ENCODE measurements at regions not wholly inside any gene's neighbourhood (a gene's known extent, or its start where the extent isn't known, plus 50 kb on each side); places are given as distances from the start of the nearest gene placed in this dataset.
A peak's percentile ranks its signal among the peaks of the same experiment; 100 is the strongest.
"Not testable (repeated sequence)": the region's sequence is repeated elsewhere in the genome, so short reads cannot be mapped to it uniquely, and the experiment has no call there.

- H3K4me1 ChIP-seq (ENCODE audit: insufficient read depth, low read length, poor library complexity, severe bottlenecking): no peaks in the 10 kb centered on the region
- no peaks in the 10 kb centered on the region for H3K36me3 ChIP-seq (ENCODE audit: insufficient read depth, low read length, poor library complexity, severe bottlenecking)
- intact Hi-C loops (cut with micrococcal nuclease; ENCODE audit: unreplicated experiment): no loop called here
- ChIA-PET CTCF (no interaction called here), POLR2A (ENCODE audit: low non-redundant PET) (no interaction called here)
- no peaks in the 10 kb centered on the region for H3K9me3 ChIP-seq (ENCODE audit: low read depth, low read length, poor library complexity, severe bottlenecking)
- H3K27me3 ChIP-seq (replicated peaks; ENCODE audit: insufficient read depth, low read depth, low read length, poor library complexity): peaks cover 16% of the 10 kb centered on the region
- no peak for TF ChIP-seq CTCF (conservative IDR thresholded peaks at IDR 0.05; ENCODE audit: low read depth, low read length)
- peak; percentile 45 for TF ChIP-seq EZH2 (IDR thresholded peaks at IDR 0.05; ENCODE audit: borderline replicate concordance, low read depth, low read length, poor library complexity, severe bottlenecking)
- no TSS peak for BruUV-seq (replicated peaks)
- H3K4me3 ChIP-seq (ENCODE audit: low read depth, low read length, poor library complexity, severe bottlenecking): no peak overlapping the region
- no peak for DNase-seq (ENCODE audit: low spot score)
- H3K27ac ChIP-seq (ENCODE audit: low read depth, low read length, poor library complexity, severe bottlenecking): no peak overlapping the region
These were observed 128.8 kb downstream of the APIP start for GRCh38 chr11:34787348-34787747.

GRCh38 chr11:34784318-34784841 lies 131.8 kb downstream of the APIP start:
- no peaks in the 10 kb centered on the region for H3K36me3 ChIP-seq (ENCODE audit: insufficient read depth, low read length, poor library complexity, severe bottlenecking)
- TF ChIP-seq CTCF (conservative IDR thresholded peaks at IDR 0.05; ENCODE audit: low read depth, low read length) (no peak), EZH2 (IDR thresholded peaks at IDR 0.05; ENCODE audit: borderline replicate concordance, low read depth, low read length, poor library complexity, severe bottlenecking) (no peak)
- POLR2A ChIA-PET (ENCODE audit: low non-redundant PET): no interaction called here
- no peaks in the 10 kb centered on the region for H3K4me1 ChIP-seq (ENCODE audit: insufficient read depth, low read length, poor library complexity, severe bottlenecking)
- no peak overlapping the region for H3K27ac ChIP-seq (ENCODE audit: low read depth, low read length, poor library complexity, severe bottlenecking)
- H3K9me3 ChIP-seq (ENCODE audit: low read depth, low read length, poor library complexity, severe bottlenecking): no peaks in the 10 kb centered on the region
- peaks cover 23% of the 10 kb centered on the region for H3K27me3 ChIP-seq (replicated peaks; ENCODE audit: insufficient read depth, low read depth, low read length, poor library complexity)
- BruUV-seq (replicated peaks): no TSS peak
- intact Hi-C loops (cut with micrococcal nuclease; ENCODE audit: unreplicated experiment): no loop called here
- no peak for DNase-seq (ENCODE audit: low spot score)
- no peak overlapping the region for H3K4me3 ChIP-seq (ENCODE audit: low read depth, low read length, poor library complexity, severe bottlenecking)
- CTCF ChIA-PET: no interaction called here

- DNase-seq (ENCODE audit: low spot score): no peak
- Histone ChIP-seq H3K4me1 (ENCODE audit: insufficient read depth, low read length, poor library complexity, severe bottlenecking) (no peaks in the 10 kb centered on the region), H3K36me3 (ENCODE audit: insufficient read depth, low read length, poor library complexity, severe bottlenecking) (no peaks in the 10 kb centered on the region), H3K27me3 (replicated peaks; ENCODE audit: insufficient read depth, low read depth, low read length, poor library complexity) (peaks cover 23% of the 10 kb centered on the region), H3K9me3 (ENCODE audit: low read depth, low read length, poor library complexity, severe bottlenecking) (no peaks in the 10 kb centered on the region), H3K4me3 (ENCODE audit: low read depth, low read length, poor library complexity, severe bottlenecking) (no peak overlapping the region), H3K27ac (ENCODE audit: low read depth, low read length, poor library complexity, severe bottlenecking) (no peak overlapping the region)
- TF ChIP-seq CTCF (conservative IDR thresholded peaks at IDR 0.05; ENCODE audit: low read depth, low read length) (no peak), EZH2 (IDR thresholded peaks at IDR 0.05; ENCODE audit: borderline replicate concordance, low read depth, low read length, poor library complexity, severe bottlenecking) (no peak)
- ChIA-PET POLR2A (ENCODE audit: low non-redundant PET) (no interaction called here), CTCF (no interaction called here)
- no TSS peak for BruUV-seq (replicated peaks)
- intact Hi-C loops (cut with micrococcal nuclease; ENCODE audit: unreplicated experiment): no loop called here
These were observed 132.3 kb downstream of the APIP start for GRCh38 chr11:34783816-34784317.

GRCh38 chr11:34781826-34782225 lies 134.4 kb downstream of the APIP start:
- H3K27ac ChIP-seq (ENCODE audit: low read depth, low read length, poor library complexity, severe bottlenecking); H3K4me3 ChIP-seq (ENCODE audit: low read depth, low read length, poor library complexity, severe bottlenecking); H3K36me3 ChIP-seq (ENCODE audit: insufficient read depth, low read length, poor library complexity, severe bottlenecking); H3K4me1 ChIP-seq (ENCODE audit: insufficient read depth, low read length, poor library complexity, severe bottlenecking); BruUV-seq (replicated peaks); POLR2A ChIA-PET (ENCODE audit: low non-redundant PET); H3K9me3 ChIP-seq (ENCODE audit: low read depth, low read length, poor library complexity, severe bottlenecking); DNase-seq (ENCODE audit: low spot score); intact Hi-C loops (cut with micrococcal nuclease; ENCODE audit: unreplicated experiment): not testable (repeated sequence)
- H3K27me3 ChIP-seq (replicated peaks; ENCODE audit: insufficient read depth, low read depth, low read length, poor library complexity): peaks cover 23% of the 10 kb centered on the region
- CTCF ChIA-PET: interaction anchor here (0.6 kb wide), 2 partner anchors 143 to 145 kb away, joined by 3 read pairs; no protein-coding TSS in a partner anchor
